ENCODE measurements at regions not wholly inside any gene's neighbourhood (a gene's known extent, or its start where the extent isn't known, plus 50 kb on each side); places are given as distances from the start of the nearest gene placed in this dataset.
"Not testable (repeated sequence)": the region's sequence is repeated elsewhere in the genome, so short reads cannot be mapped to it uniquely, and the experiment has no call there.

- no peak for DNase-seq (ENCODE audit: extremely low read depth, low read depth, low spot score)
Measured at GRCh38 chrX:111041018-111041462, 55.0 kb upstream of the PAK3 start.

GRCh38 chrX:111040377-111041017 lies 55.5 kb upstream of the PAK3 start:
- DNase-seq (ENCODE audit: extremely low read depth, low read depth, low spot score): no peak

GRCh38 chrX:111039606-111040005 lies 56.4 kb upstream of the PAK3 start:
- DNase-seq (ENCODE audit: extremely low read depth, low read depth, low spot score): no peak

GRCh38 chrX:111035991-111036390 lies 60.0 kb upstream of the PAK3 start:
- DNase-seq (ENCODE audit: extremely low read depth, low read depth, low spot score): no peak

- DNase-seq (ENCODE audit: extremely low read depth, low read depth, low spot score): no peak
Measured at GRCh38 chrX:111035256-111035655, 60.7 kb upstream of the PAK3 start.

GRCh38 chrX:111022998-111023397 lies 73.0 kb upstream of the PAK3 start:
- DNase-seq (ENCODE audit: extremely low read depth, low read depth, low spot score): not testable (repeated sequence)

GRCh38 chrX:111020283-111020682 lies 75.7 kb upstream of the PAK3 start:
- DNase-seq (ENCODE audit: extremely low read depth, low read depth, low spot score): no peak

GRCh38 chrX:111013778-111014455 lies 82.1 kb upstream of the PAK3 start:
- no peak for DNase-seq (ENCODE audit: extremely low read depth, low read depth, low spot score)

- DNase-seq (ENCODE audit: extremely low read depth, low read depth, low spot score): no peak
Measured at GRCh38 chrX:111010111-111010510, 85.9 kb upstream of the PAK3 start.

GRCh38 chrX:111009256-111009655 lies 86.7 kb upstream of the PAK3 start:
- no peak for DNase-seq (ENCODE audit: extremely low read depth, low read depth, low spot score)

GRCh38 chrX:111008126-111008525 lies 87.9 kb upstream of the PAK3 start:
- DNase-seq (ENCODE audit: extremely low read depth, low read depth, low spot score): no peak

- DNase-seq (ENCODE audit: extremely low read depth, low read depth, low spot score): no peak
Measured at GRCh38 chrX:111007238-111007637, 88.8 kb upstream of the PAK3 start.

GRCh38 chrX:111006116-111006515 lies 89.9 kb upstream of the PAK3 start:
- no peak for DNase-seq (ENCODE audit: extremely low read depth, low read depth, low spot score)

GRCh38 chrX:111005166-111005565 lies 90.8 kb upstream of the PAK3 start:
- DNase-seq (ENCODE audit: extremely low read depth, low read depth, low spot score): no peak

GRCh38 chrX:111003118-111003517 lies 92.9 kb upstream of the PAK3 start:
- no peak for DNase-seq (ENCODE audit: extremely low read depth, low read depth, low spot score)

- no peak for DNase-seq (ENCODE audit: extremely low read depth, low read depth, low spot score)
Measured at GRCh38 chrX:110992611-110993010, 103.4 kb upstream of the PAK3 start.

GRCh38 chrX:110989869-110990268 lies 106.1 kb upstream of the PAK3 start:
- no peak for DNase-seq (ENCODE audit: extremely low read depth, low read depth, low spot score)

GRCh38 chrX:110989447-110989846 lies 106.5 kb upstream of the PAK3 start:
- no peak for DNase-seq (ENCODE audit: extremely low read depth, low read depth, low spot score)

GRCh38 chrX:110987292-110987691 lies 108.7 kb upstream of the PAK3 start:
- DNase-seq (ENCODE audit: extremely low read depth, low read depth, low spot score): no peak

GRCh38 chrX:110985470-110985869 lies 110.5 kb upstream of the PAK3 start:
- no peak for DNase-seq (ENCODE audit: extremely low read depth, low read depth, low spot score)

- DNase-seq (ENCODE audit: extremely low read depth, low read depth, low spot score): no peak
Measured at GRCh38 chrX:110983024-110983423, 113.0 kb upstream of the PAK3 start.

GRCh38 chrX:110966839-110967238 lies 129.2 kb upstream of the PAK3 start:
- no peak for DNase-seq (ENCODE audit: extremely low read depth, low read depth, low spot score)

- no peak for DNase-seq (ENCODE audit: extremely low read depth, low read depth, low spot score)
Measured at GRCh38 chrX:110966091-110966454, 129.9 kb upstream of the PAK3 start.

Measured in glomerular endothelial cell (primary cell).